T-cell (primary cell): ENCODE measurements at regions not wholly inside any gene's neighbourhood (a gene's known extent, or its start where the extent isn't known, plus 50 kb on each side); places are given as distances from the start of the nearest gene placed in this dataset.

Experiments
- ATAC-seq, 4 experiments: fragments of 200-7000 bp in 3 of 4; fragments of 150-1000 bp in 1 of 4; cut with Tn5 transposase; replicated peaks in 1 of 4; 1 replicate in 3 of 4; 2 replicates in 1 of 4; pipeline ENCODE4 v1.10.0; 2021; ENCODE audit warnings: moderate library complexity in 3 of 4, mild to moderate bottlenecking in 2 of 4, moderate number of reproducible peaks in 1 of 4
- CTCF ChIA-PET, 2 donors: fragments of 300-600 bp; sonication (Branson Sonifier 250); formaldehyde crosslinking; loops; one replicate each; lab custom pipeline; 2022; ENCODE audit warnings: antibody characterized with exemption in 2 of 2; lab: Charles Lee
- POLR2A ChIA-PET, 2 donors: fragments of 300-600 bp; sonication (Branson Sonifier 250); formaldehyde crosslinking; loops; one replicate each; lab custom pipeline; 2022; ENCODE audit warnings: antibody characterized with exemption in 2 of 2; lab: Charles Lee
- DNase-seq, 35 experiments: peaks; one replicate each; pipeline versions ENCODE4 v3.0.0 to v3.0.0-alpha.2; 2013 to 2023
- H3K27ac ChIP-seq: one replicate; pipeline ENCODE4 v1.5.1; 2013; ENCODE audit warnings: low read length
- H3K27me3 ChIP-seq, 2 experiments: replicated peaks in 1 of 2; 1 replicate in 1 of 2; 2 replicates in 1 of 2; pipeline versions ENCODE4 v1.6.1 to v1.7.0; 2013; ENCODE audit warnings: low read length in 1 of 2, mixed read lengths in 1 of 2; ENCODE audit not compliant: control insufficient read depth in 2 of 2, insufficient read depth in 2 of 2; ENCODE audit errors: extremely low read depth in 1 of 2
- H3K36me3 ChIP-seq, 2 donors: 1 replicate in 1 of 2; 2 replicates in 1 of 2; pipeline versions ENCODE4 v1.6.1 to v1.7.0; 2013; ENCODE audit warnings: low read length in 1 of 2; ENCODE audit not compliant: control insufficient read depth in 2 of 2, insufficient read depth in 1 of 2; ENCODE audit errors: extremely low read depth in 1 of 2
- H3K4me1 ChIP-seq, 2 experiments: 1 replicate in 1 of 2; 2 replicates in 1 of 2; pipeline versions ENCODE4 v1.6.1 to v1.7.0; 2013; ENCODE audit warnings: low read length in 2 of 2, mixed read lengths in 1 of 2; ENCODE audit not compliant: insufficient read depth in 2 of 2, control insufficient read depth in 1 of 2; ENCODE audit errors: extremely low read depth in 1 of 2
- H3K4me3 ChIP-seq, 2 donors: 1 replicate in 1 of 2; 2 replicates in 1 of 2; pipeline versions ENCODE4 v1.5.1 to v1.7.0; 2013; ENCODE audit warnings: mild to moderate bottlenecking in 2 of 2, low read length in 1 of 2, moderate library complexity in 1 of 2; ENCODE audit not compliant: control insufficient read depth in 1 of 2; ENCODE audit errors: extremely low read depth in 1 of 2
- H3K9me3 ChIP-seq: 2 replicates; pipeline ENCODE4 v1.7.0; 2013
- H3K27ac Mint-ChIP-seq, 2 donors: one replicate each; pipeline ENCODE4 v1.8.0; 2020 to 2021; ENCODE audit warnings: mild to moderate bottlenecking in 2 of 2, mixed read lengths in 2 of 2
- H3K27me3 Mint-ChIP-seq, 2 donors: one replicate each; pipeline ENCODE4 v1.8.0; 2021 to 2022; ENCODE audit warnings: mixed read lengths in 2 of 2
- H3K36me3 Mint-ChIP-seq: one replicate; pipeline ENCODE4 v1.8.0; 2021; ENCODE audit warnings: mixed read lengths
- H3K4me1 Mint-ChIP-seq, 3 donors: one replicate each; pipeline ENCODE4 v1.8.0; 2020 to 2022; ENCODE audit warnings: mixed read lengths in 3 of 3, mild to moderate bottlenecking in 1 of 3
- H3K4me3 Mint-ChIP-seq, 3 donors: one replicate each; pipeline ENCODE4 v1.8.0; 2020 to 2022; ENCODE audit warnings: mild to moderate bottlenecking in 3 of 3, mixed read lengths in 3 of 3, moderate library complexity in 3 of 3
- H3K9me3 Mint-ChIP-seq, 3 donors: one replicate each; pipeline ENCODE4 v1.8.0; 2020 to 2022; ENCODE audit warnings: mixed read lengths in 3 of 3
- WGBS: methylation state at CpG from one replicate; pipeline ENCODE4 v1.1.5; 2013; ENCODE audit warnings: missing lambda C conversion rate; ENCODE audit not compliant: insufficient coverage; 5-methylcytosine and 5-hydroxymethylcytosine counted together

GRCh38 chr4:137310593-137311490 is 221.5 kb downstream of the PCDH18 start:
- Mint-ChIP-seq H3K4me1 (no peaks in the 10 kb centered on the region), H3K36me3 (no peaks in the 10 kb centered on the region)

GRCh38 chr4:137310166-137310565 is 222.1 kb downstream of the PCDH18 start:
- no peak overlapping the region for H3K4me3 ChIP-seq
- ChIA-PET CTCF (no interaction called here), POLR2A (no interaction called here)
- no peaks in the 10 kb centered on the region for H3K27me3 ChIP-seq
- H3K27ac ChIP-seq: no peak overlapping the region
- Mint-ChIP-seq H3K4me1 (no peaks in the 10 kb centered on the region), H3K36me3 (no peaks in the 10 kb centered on the region), H3K4me3 (no peak overlapping the region), H3K9me3 (peaks cover 0 to 18% (median 6%) of the 10 kb centered on the region in 3 donors), H3K27ac (no peak overlapping the region), H3K27me3 (no peaks in the 10 kb centered on the region)
- DNase-seq (no peak), ATAC-seq (no peak)
- no peaks in the 10 kb centered on the region for H3K9me3 ChIP-seq
- H3K4me1 ChIP-seq: no peaks in the 10 kb centered on the region
- H3K36me3 ChIP-seq: no peaks in the 10 kb centered on the region

More at GRCh38 chr4:137310593-137311490, 221.5 kb downstream of the PCDH18 start:
- no peak overlapping the region for H3K27ac Mint-ChIP-seq
- peaks cover 0 to 19% (median 4%) of the 10 kb centered on the region in 3 donors for H3K9me3 Mint-ChIP-seq
- H3K27me3 Mint-ChIP-seq: no peaks in the 10 kb centered on the region
- Histone ChIP-seq H3K4me1 (no peaks in the 10 kb centered on the region), H3K4me3 (no peak overlapping the region), H3K27ac (no peak overlapping the region), H3K36me3 (no peaks in the 10 kb centered on the region), H3K27me3 (no peaks in the 10 kb centered on the region), H3K9me3 (no peaks in the 10 kb centered on the region)
- H3K4me3 Mint-ChIP-seq: no peak overlapping the region
- ATAC-seq (no peak), DNase-seq (no peak)
- POLR2A ChIA-PET: no interaction called here
- CTCF ChIA-PET: no interaction called here
- WGBS: no CpG with 5 or more reads among the region's 3 CpGs

- Histone ChIP-seq H3K27ac (no peak overlapping the region), H3K36me3 (no peaks in the 10 kb centered on the region), H3K27me3 (no peaks in the 10 kb centered on the region), H3K4me3 (no peak overlapping the region), H3K9me3 (no peaks in the 10 kb centered on the region), H3K4me1 (no peaks in the 10 kb centered on the region)
- no peak for DNase-seq
- H3K4me1 Mint-ChIP-seq: no peaks in the 10 kb centered on the region
- H3K36me3 Mint-ChIP-seq: no peaks in the 10 kb centered on the region
- H3K4me3 Mint-ChIP-seq: no peak overlapping the region
- peaks cover 0 to 14% (median 5%) of the 10 kb centered on the region in 3 donors for H3K9me3 Mint-ChIP-seq
- H3K27ac Mint-ChIP-seq: no peak overlapping the region
- no peaks in the 10 kb centered on the region for H3K27me3 Mint-ChIP-seq
- CTCF ChIA-PET: no interaction called here
- WGBS: no CpG with 5 or more reads among the region's 1 CpG
- ATAC-seq: no peak
- POLR2A ChIA-PET: no interaction called here
Observed at GRCh38 chr4:137309424-137309823, 222.9 kb downstream of the PCDH18 start.

- ChIA-PET POLR2A (no interaction called here), CTCF (no interaction called here)
- H3K4me1 Mint-ChIP-seq: no peaks in the 10 kb centered on the region
- Histone ChIP-seq H3K27me3 (no peaks in the 10 kb centered on the region), H3K9me3 (no peaks in the 10 kb centered on the region), H3K36me3 (no peaks in the 10 kb centered on the region), H3K4me3 (no peak overlapping the region), H3K27ac (no peak overlapping the region), H3K4me1 (no peaks in the 10 kb centered on the region)
- peaks cover 0 to 13% (median 12%) of the 10 kb centered on the region in 3 donors for H3K9me3 Mint-ChIP-seq
- DNase-seq (no peak), ATAC-seq (no peak)
- H3K4me3 Mint-ChIP-seq: no peak overlapping the region
- no peaks in the 10 kb centered on the region for H3K27me3 Mint-ChIP-seq
- H3K36me3 Mint-ChIP-seq: no peaks in the 10 kb centered on the region
- no peak overlapping the region for H3K27ac Mint-ChIP-seq
Observed at GRCh38 chr4:137307806-137308205, 224.5 kb downstream of the PCDH18 start.

GRCh38 chr4:137300776-137301175 is 231.5 kb downstream of the PCDH18 start:
- ChIA-PET CTCF (no interaction called here), POLR2A (no interaction called here)
- Mint-ChIP-seq H3K9me3 (peaks cover 7 to 18% (median 9%) of the 10 kb centered on the region in 3 donors), H3K4me3 (no peak overlapping the region), H3K27me3 (no peaks in the 10 kb centered on the region), H3K27ac (no peak overlapping the region), H3K36me3 (no peaks in the 10 kb centered on the region), H3K4me1 (no peaks in the 10 kb centered on the region)
- ATAC-seq: no peak
- no peaks in the 10 kb centered on the region for H3K4me1 ChIP-seq
- H3K27me3 ChIP-seq: no peaks in the 10 kb centered on the region
- H3K27ac ChIP-seq: no peak overlapping the region
- no peaks in the 10 kb centered on the region for H3K9me3 ChIP-seq
- DNase-seq: no peak
- H3K36me3 ChIP-seq: no peaks in the 10 kb centered on the region
- H3K4me3 ChIP-seq: no peak overlapping the region

- H3K4me3 ChIP-seq: no peak overlapping the region
- Mint-ChIP-seq H3K27me3 (no peaks in the 10 kb centered on the region), H3K4me1 (no peaks in the 10 kb centered on the region), H3K36me3 (no peaks in the 10 kb centered on the region), H3K9me3 (peaks cover 7 to 15% (median 12%) of the 10 kb centered on the region in 3 donors), H3K4me3 (no peak overlapping the region), H3K27ac (no peak overlapping the region)
- no peaks in the 10 kb centered on the region for H3K27me3 ChIP-seq
- no peaks in the 10 kb centered on the region for H3K36me3 ChIP-seq
- DNase-seq (no peak), ATAC-seq (no peak)
- ChIA-PET POLR2A (interaction anchor here in 1 of 2 donors (0.6 kb wide), 1 partner anchor 26 kb away, joined by 3 read pairs; no protein-coding TSS in a partner anchor), CTCF (no interaction called here)
- no peak overlapping the region for H3K27ac ChIP-seq
- H3K9me3 ChIP-seq: no peaks in the 10 kb centered on the region
- WGBS: no CpG with 5 or more reads among the region's 1 CpG
- H3K4me1 ChIP-seq: no peaks in the 10 kb centered on the region
Observed at GRCh38 chr4:137299281-137299680, 233.0 kb downstream of the PCDH18 start.
